GM18517 (cell line): ENCODE measurements at regions not wholly inside any gene's neighbourhood (a gene's known extent, or its start where the extent isn't known, plus 50 kb on each side); places are given as distances from the start of the nearest gene placed in this dataset.
"Not testable (repeated sequence)": the region's sequence is repeated elsewhere in the genome, so short reads cannot be mapped to it uniquely, and the experiment has no call there.

Source experiments
- ATAC-seq: cut with Tn5 transposase; IDR thresholded peaks from one replicate; pipeline ENCODE4 v1.9.1; 2021; ENCODE audit warnings: mild to moderate bottlenecking, moderate library complexity; ENCODE audit not compliant: unreplicated experiment

GRCh38 chr4:160562661-160563060, 1459.8 kb downstream of the RAPGEF2 start:
- no peak for ATAC-seq

DNA sequence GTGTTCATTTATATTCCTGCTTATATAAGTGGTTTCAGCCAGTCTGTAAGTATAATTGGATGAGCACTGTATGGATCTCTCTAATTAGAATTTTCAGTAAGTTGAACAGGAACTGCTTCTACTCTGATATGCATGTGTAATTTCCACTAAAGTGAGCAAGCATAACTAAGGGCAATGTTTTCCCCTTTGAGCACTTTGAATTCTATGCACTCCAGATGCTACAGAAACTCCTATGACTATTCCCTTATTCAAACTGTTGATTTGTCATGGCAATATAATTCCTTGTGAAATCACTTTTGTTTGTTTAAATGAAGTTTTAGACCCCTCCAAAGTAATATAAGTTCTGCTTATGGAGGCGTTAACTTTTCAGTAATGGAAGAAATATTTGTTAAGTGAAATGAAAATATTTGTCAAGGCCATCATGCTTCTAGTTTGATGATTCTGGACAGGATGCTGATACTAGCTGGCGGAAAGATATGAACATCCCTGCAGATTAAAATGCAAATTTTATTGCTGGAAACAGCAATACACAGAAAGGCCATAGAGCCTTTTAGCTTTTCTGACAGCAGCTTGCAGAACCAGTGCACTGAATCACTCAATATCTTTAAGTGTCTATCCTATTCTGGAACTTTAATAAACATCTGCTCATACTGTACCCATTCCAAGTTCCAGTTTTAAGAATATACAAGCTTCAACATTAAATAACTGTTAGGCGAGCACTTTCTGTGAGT, 1460.8 kb downstream of the RAPGEF2 start:
- no peak for ATAC-seq

DNA sequence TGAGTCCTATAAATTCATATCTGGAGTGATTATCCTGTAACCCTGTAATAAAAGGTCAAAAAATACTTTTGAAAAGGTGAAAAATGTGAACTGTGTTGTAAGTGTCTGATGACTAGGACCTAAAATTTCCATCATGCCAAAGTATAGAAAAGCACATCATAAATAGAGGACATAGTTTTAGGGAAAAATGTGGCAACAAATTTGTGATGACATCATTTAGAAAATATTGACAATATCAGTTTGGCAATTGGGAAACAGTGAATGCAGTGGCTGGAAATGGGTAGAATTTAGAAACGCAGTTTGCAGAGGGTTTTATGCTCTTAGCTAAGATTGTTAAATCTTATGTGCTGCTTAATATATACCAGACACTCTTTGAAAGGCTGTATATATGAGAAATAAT, 1464.8 kb downstream of the RAPGEF2 start:
- no peak for ATAC-seq

DNA sequence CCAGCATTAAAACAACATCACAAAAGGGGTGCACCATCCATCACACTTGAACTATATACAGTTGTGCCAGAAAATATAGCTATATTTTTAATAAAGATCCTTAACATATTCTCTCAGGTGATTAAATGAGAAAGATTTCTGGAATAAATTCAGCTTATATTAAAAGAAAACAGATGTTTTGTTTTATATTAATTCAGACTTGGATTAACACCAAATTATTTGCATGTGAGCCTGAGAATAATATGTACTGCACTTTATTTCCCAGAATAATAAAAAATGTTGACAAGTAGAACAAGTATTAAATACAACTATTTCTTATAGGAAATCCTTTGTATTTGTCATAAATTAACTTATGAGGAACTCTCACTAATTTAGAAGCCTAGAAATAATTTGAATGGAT, 1467.4 kb downstream of the RAPGEF2 start:
- ATAC-seq: no peak

- ATAC-seq: not testable (repeated sequence)
Measured at GRCh38 chr4:160574272-160574671, 1471.4 kb downstream of the RAPGEF2 start.

GRCh38 chr4:160580581-160580980, 1477.7 kb downstream of the RAPGEF2 start:
- ATAC-seq: no peak

- ATAC-seq: no peak
Measured at GRCh38 chr4:160592258-160592657, 1489.4 kb downstream of the RAPGEF2 start.

GRCh38 chr4:160595646-160596045, 1492.8 kb downstream of the RAPGEF2 start:
- ATAC-seq: no peak

DNA sequence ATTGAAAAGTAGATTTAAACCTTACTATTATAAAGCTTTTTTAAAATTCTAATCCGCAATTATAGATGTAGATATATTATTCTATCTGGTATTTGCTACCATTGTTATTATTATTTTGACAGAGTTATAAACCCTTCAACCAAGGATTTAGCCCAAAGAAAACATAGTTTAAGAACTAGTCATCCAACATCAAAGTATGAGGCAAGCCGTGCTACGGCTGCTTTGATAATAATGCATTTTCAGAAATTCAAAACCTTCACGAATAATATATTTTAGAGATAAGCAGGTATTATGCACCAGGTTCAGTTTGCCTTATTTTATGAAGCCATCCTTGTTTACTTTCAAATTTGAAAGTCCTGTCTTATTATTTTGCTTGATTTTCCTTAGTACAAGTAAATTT, 1501.7 kb downstream of the RAPGEF2 start:
- no peak for ATAC-seq

DNA sequence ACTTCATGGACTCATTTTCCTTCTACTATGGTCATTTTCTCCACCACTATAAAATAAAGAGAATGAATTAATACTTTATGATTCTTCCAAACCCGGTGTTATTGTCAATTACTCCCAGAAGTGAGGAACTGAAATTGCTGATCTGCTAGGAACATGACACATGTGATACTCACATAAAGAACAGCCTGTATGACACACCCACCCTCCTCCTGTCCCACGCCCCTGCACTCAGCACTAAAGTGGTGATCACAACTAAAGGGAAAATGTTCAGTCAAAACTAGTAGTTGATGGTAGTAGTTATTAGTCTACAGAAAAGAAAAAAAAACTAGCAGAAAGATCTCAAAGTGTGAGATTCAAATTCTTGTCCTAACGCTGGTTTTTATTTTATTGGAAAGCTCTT, 1508.3 kb downstream of the RAPGEF2 start:
- no peak for ATAC-seq

DNA sequence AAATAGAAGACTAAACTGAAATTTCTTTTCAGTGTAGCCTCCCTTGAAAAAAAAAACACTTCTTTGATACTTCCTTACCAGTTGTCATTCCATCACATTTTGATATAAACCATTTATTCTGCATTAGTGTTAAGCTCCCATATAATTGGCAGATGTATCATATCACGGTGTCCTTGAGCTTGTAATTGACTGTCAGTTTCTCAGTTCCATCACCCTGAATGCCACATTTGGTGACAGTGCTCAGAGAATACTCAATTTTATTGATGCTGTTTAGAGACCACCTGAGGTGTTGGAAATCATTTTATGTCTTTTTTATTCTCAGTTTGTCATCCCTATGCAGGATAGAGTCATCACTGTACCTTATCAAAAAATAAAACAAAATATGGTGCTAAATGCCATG, 1528.2 kb downstream of the RAPGEF2 start:
- no peak for ATAC-seq

- ATAC-seq: no peak
Measured at GRCh38 chr4:160652790-160653189, 1511.0 kb downstream of the FSTL5 start.

DNA sequence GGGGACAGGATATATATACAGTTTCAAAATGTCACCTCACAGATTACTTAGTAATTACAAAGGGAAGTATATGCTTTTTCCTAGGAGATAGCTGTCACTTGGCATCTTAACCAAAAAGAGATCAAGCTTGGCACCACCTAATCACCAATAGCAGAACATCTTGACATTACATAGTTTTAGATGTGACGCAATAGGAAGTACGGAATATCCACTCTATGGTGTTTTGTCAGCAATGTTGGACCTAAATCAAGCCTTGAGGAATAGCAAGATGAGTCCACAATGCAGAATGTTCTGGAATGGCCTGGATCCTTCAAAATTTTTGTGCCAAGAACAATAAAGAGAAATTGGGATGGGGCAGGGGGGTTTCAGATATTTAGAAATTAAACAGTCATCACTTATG, 1488.2 kb downstream of the FSTL5 start:
- ATAC-seq: no peak

DNA sequence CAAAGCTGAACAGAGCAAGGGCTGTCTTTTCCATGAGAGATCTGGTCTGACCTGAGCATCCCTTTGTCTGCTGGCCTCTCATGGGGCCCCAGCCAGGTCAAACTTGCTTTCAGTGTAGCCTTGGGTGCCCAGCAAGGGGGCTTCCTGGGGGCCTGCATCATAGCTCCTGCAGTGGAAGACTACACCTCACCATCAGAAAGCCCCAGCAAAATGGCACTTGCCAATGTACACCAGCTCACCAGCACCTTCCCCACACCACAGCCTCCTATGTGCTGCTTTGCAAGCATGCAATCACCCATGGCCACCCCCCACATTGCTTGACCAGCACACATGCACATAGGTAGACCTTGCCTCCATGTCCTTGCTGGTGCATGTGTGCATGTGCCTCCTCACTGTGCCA, 1478.1 kb downstream of the FSTL5 start:
- no peak for ATAC-seq

DNA sequence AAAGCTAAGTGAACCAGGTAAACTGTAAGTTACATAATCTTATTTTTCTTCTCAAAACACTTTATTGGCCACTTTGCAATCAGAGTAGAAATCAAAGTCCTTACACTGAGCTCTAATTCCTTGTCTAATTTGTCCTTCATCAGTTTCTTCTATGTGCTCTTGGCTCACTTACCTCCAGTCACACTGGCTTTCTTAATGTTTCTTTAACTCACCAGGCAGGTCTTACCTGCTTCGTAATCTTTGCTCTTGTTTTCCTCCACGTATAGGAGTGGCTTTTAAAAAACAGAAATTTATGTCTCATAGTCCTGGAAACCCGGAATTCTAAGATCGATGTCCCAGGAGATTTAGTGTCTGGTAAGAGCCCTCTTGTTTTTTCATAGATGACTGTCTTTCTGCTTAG, 1462.1 kb downstream of the FSTL5 start:
- ATAC-seq: no peak

DNA sequence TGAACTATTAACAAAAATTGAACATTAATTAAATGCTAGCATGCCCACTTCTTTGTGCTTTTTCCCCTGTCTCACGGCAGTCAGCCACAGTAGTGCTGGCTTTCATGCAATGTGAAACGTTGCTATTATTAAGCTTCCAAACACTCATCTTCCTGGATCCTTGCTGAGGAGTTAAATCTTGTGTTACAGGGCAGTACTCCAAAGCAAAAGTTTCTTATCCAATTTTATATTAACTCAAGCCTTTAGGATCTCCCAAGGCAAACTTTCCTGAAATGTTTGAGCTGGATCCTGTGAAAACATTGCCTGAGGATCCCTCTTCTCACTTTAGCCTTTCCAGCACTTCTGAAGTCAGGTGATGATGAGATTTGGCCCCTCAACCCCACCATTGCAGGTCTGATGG, 1454.8 kb downstream of the FSTL5 start:
- no peak for ATAC-seq

GRCh38 chr4:160709546-160709945, 1454.3 kb downstream of the FSTL5 start:
- ATAC-seq: no peak

DNA sequence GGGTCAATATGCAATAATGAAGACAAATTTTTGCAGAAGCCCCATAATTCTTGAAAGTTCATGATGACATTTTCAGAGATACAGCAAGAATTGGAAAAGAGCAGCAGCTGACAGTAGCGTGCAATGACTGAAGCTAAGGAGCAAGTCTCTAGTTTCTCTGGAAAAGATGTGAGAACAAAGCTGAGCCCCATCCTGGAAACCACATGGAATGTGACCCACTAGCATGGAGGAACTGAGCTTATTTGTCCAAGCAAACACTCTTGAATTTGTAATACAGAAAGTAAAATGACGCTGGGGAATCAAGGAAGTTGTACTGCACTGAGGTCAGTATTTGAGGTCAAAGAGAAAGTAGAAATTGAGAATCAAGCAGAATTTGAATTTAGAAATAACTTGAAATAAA, 1447.2 kb downstream of the FSTL5 start:
- no peak for ATAC-seq

GRCh38 chr4:160717848-160718247, 1446.0 kb downstream of the FSTL5 start:
- ATAC-seq: no peak

- ATAC-seq: no peak
Measured at GRCh38 chr4:160724063-160724462, 1439.7 kb downstream of the FSTL5 start.

GRCh38 chr4:160745126-160745525, 1418.7 kb downstream of the FSTL5 start:
- ATAC-seq: no peak

DNA sequence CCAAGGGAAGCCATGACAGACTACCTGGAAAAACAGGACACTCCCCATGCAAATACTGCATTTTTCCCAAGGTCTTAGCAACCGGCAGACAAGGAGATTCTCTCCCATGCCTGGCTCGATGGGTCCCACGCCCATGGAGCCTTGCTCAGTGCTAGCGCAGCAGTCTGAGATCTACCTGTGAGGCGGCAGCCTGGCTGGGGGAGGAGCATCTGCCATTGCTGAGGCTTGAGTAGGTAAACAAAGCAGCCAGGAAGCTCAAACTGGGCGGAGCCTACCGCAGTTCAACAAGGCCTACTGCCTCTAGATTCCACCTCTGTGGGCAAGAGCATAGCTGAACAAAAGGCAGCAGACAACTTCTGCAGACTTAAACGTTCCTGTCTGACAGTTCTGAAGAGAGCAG, 1417.2 kb downstream of the FSTL5 start:
- not testable (repeated sequence) for ATAC-seq

- no peak for ATAC-seq
Measured at GRCh38 chr4:160772668-160773067, 1391.1 kb downstream of the FSTL5 start.
